Pancreas (tissue), 10 donors: ENCODE measurements at regions not wholly inside any gene's neighbourhood (a gene's known extent, or its start where the extent isn't known, plus 50 kb on each side); places are given as distances from the start of the nearest gene placed in this dataset.

ENCODE experiments used
- ATAC-seq, 4 donors: fragments of 200-7000 bp; cut with Tn5 transposase; one replicate each; pipeline versions ENCODE4 v1.8.0 to v1.9.1; 2020; ENCODE audit warnings: mild to moderate bottlenecking in 4 of 4, moderate library complexity in 4 of 4
- DNase-seq, 6 donors: peaks; one replicate each; pipeline ENCODE4 v3.0.0-alpha.2; 2020
- FAIRE-seq: peaks from 2 replicates; lab custom pipeline; 2012; peaks lifted over from hg19 to GRCh38; lab: Jason Lieb, UNC
- H3K27ac ChIP-seq, 4 donors: fragments of 200-600 bp; sonication (generic); 1 replicate in 3 of 4; 2 replicates in 1 of 4; pipeline versions ENCODE4 v1.5.0 to v1.8.0; 2020
- H3K27me3 ChIP-seq, 4 donors: fragments of 200-600 bp; one replicate each; pipeline ENCODE4 v1.8.0; 2021
- H3K36me3 ChIP-seq, 3 donors: fragments of 200-600 bp; sonication (generic) in 1 of 3; one replicate each; pipeline versions ENCODE4 v1.5.0 to v1.8.0; 2020 to 2021
- H3K4me1 ChIP-seq, 3 donors: fragments of 200-600 bp; one replicate each; pipeline ENCODE4 v1.8.0; 2021
- H3K4me3 ChIP-seq, 4 donors: fragments of 200-600 bp; sonication (generic) in 2 of 4; one replicate each; pipeline versions ENCODE4 v1.5.0 to v1.8.0; 2020 to 2021
- H3K9me3 ChIP-seq, 4 donors: fragments of 200-600 bp; one replicate each; pipeline ENCODE4 v1.8.0; 2021
- CTCF ChIP-seq, 4 donors: fragments of 200-600 bp; sonication (generic) in 3 of 4; IDR thresholded peaks; one replicate each; pipeline versions ENCODE4 v1.5.0 to v1.8.0; 2021; ENCODE audit warnings: antibody characterized with exemption in 4 of 4
- WGBS, 2 donors: extraction: QIAGEN DNeasy Blood & Tissue Kit; methylation state at CpG; one replicate each; pipeline ENCODE4 v1.1.7; 2013; 5-methylcytosine and 5-hydroxymethylcytosine counted together
- intact Hi-C, 3 donors: fragments of 100-400 bp; cut with DNase I; formaldehyde crosslinking; loops; one replicate each; pipeline versions ENCODE4 v1.11.1 to v1.14.2; 2022
- donor health status: healthy with polysubstance abuse.
- donor health status: DM: no; HTN: no; CAD: no; lungs with moderate emphysema.
- donor health status: DM: no; HTN: no; CAD: no.
- donor health status: control.
- donor health status: control.
- donor health status: Bipolar disorder and iron deficiency.
- donor health status: DM: yes; HTN: yes; CAD: no.
- donor health status: DM: no; HTN: no; CAD: no.
- donor health status: DM: no; HTN: no; CAD: no.
- donor health status: DM: yes; HTN: yes; CAD: no.

DNA sequence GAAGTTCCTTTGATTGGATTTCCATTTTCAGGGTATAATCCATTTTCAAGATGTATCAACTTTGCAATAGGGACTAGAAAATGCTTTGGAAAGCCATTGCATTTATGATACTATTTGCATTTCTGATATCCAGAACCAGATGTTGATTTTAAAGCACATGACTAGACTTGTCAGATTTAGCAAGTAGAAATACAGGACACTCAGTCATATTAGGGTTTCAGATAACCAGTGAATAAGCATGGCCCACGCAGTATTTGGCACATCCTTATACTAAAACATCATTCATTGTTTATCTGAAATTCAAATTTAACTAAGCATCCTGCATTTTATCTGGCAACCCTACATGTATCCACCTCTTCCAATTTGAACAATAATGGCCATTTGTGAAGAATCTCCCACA is 113.3 kb upstream of the DPT start:
- WGBS, 2 donors = 74 to 88% methylated on average over 1 of the region's 1 CpG
- FAIRE-seq = no peak
- intact Hi-C loops = no loop called here

DNA sequence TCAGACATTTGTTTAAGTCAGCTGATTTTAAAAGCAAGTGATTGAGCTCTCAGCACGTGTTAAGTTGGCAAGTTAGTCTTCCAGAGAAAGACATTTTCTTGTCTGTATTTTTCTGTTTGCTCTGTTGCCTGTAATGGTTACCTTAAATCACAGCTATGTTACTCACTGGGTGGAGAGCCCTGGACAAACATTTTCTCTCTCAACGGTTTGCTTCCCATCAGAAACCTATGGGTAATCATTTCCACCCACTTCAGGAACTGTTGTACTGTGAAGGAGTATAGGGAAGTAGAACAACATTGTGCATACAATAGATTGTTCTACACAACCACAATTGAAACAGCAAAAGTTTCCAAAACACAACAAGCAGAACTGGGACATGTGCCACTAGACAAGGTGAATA is 113.9 kb upstream of the DPT start:
- Histone ChIP-seq H3K4me3 (no peak overlapping the region), H3K4me1 (peaks cover 0 to 5% (median 0%) of the 10 kb centered on the region in 3 donors), H3K27me3 (no peaks in the 10 kb centered on the region), H3K36me3 (no peaks in the 10 kb centered on the region), H3K9me3 (no peaks in the 10 kb centered on the region), H3K27ac (no peak overlapping the region)
- no peak for DNase-seq
- ATAC-seq = peak in 2 of 4 donors; percentile 16 to 56
- intact Hi-C loops = no loop called here
- no peak for TF ChIP-seq CTCF (IDR thresholded peaks at IDR 0.05)
- WGBS, 2 donors = 51 to 58% methylated on average over 2 of the region's 2 CpGs
- FAIRE-seq = no peak

More for the DNA sequence above, 113.3 kb upstream of the DPT start:
- Histone ChIP-seq H3K27me3 (no peaks in the 10 kb centered on the region), H3K27ac (no peak overlapping the region), H3K4me3 (no peak overlapping the region), H3K4me1 (peaks cover 0 to 5% (median 0%) of the 10 kb centered on the region in 3 donors), H3K36me3 (no peaks in the 10 kb centered on the region), H3K9me3 (no peaks in the 10 kb centered on the region)
- no peak for DNase-seq
- no peak for ATAC-seq
- no peak for TF ChIP-seq CTCF (IDR thresholded peaks at IDR 0.05)

GRCh38 chr1:168843401-168843800 is 114.4 kb upstream of the DPT start:
- FAIRE-seq (no peak), ATAC-seq (no peak), DNase-seq (no peak)
- no peak overlapping the region for H3K4me3 ChIP-seq
- H3K27ac ChIP-seq = no peak overlapping the region
- H3K36me3 ChIP-seq = no peaks in the 10 kb centered on the region
- H3K4me1 ChIP-seq = peaks cover 0 to 5% (median 0%) of the 10 kb centered on the region in 3 donors
- H3K9me3 ChIP-seq = no peaks in the 10 kb centered on the region
- intact Hi-C loops = no loop called here
- TF ChIP-seq CTCF (IDR thresholded peaks at IDR 0.05) = no peak
- WGBS, 2 donors = 86 to 88% methylated on average over 4 of the region's 4 CpGs
- H3K27me3 ChIP-seq = no peaks in the 10 kb centered on the region

DNA sequence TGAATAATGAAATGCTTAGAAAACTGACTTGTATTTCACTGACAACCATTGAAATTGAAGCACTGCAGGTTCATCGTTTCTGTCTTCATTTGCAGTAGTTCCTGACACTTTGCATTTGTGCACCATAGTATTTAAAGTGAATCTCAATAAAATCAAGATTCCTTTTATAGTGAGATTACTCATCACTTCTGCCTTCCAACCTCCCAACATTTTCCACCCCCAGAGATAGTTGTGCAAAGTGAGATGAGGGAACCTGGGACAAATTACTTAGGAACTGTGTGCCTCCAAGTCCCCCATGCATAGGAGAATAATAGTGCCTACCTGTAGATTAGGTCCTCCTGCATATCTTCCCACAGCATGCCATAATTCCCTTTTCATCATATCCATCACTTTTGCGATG is 114.9 kb upstream of the DPT start:
- H3K9me3 ChIP-seq = no peaks in the 10 kb centered on the region
- FAIRE-seq = no peak
- peaks cover 0 to 5% (median 0%) of the 10 kb centered on the region in 3 donors for H3K4me1 ChIP-seq

More for the DNA sequence above, 114.9 kb upstream of the DPT start:
- H3K4me3 ChIP-seq = no peak overlapping the region
- intact Hi-C loops = no loop called here
- 88 to 91% methylated on average over 2 of the region's 2 CpGs for WGBS, 2 donors
- H3K36me3 ChIP-seq = no peaks in the 10 kb centered on the region
- DNase-seq (no peak), ATAC-seq (no peak)
- TF ChIP-seq CTCF (IDR thresholded peaks at IDR 0.05) = no peak
- H3K27me3 ChIP-seq = no peaks in the 10 kb centered on the region
- no peak overlapping the region for H3K27ac ChIP-seq
